Smooth muscle cell (in vitro differentiated cells): ENCODE measurements at regions not wholly inside any gene's neighbourhood (a gene's known extent, or its start where the extent isn't known, plus 50 kb on each side); places are given as distances from the start of the nearest gene placed in this dataset.

Source experiments
- DNase-seq: peaks from one replicate; lab custom pipeline; 2025; ENCODE audit not compliant: unreplicated experiment; lab: John Stamatoyannopoulos, UW
- H2AFZ ChIP-seq: fragments of 200-600 bp; sonication (generic); 2 replicates; pipeline ENCODE4 v1.6.0; 2016; ENCODE audit warnings: antibody characterized with exemption, low read depth, mild to moderate bottlenecking
- H3F3A ChIP-seq: fragments of 200-600 bp; sonication (generic); 2 replicates; pipeline ENCODE4 v1.6.0; 2017; ENCODE audit warnings: antibody characterized with exemption, low read depth
- H3K27ac ChIP-seq: fragments of 200-600 bp; sonication (generic); 2 replicates; pipeline ENCODE4 v1.5.1; 2016; ENCODE audit warnings: low read depth, mild to moderate bottlenecking
- H3K27me3 ChIP-seq: fragments of 200-600 bp; sonication (generic); 2 replicates; pipeline ENCODE4 v1.6.1; 2016; ENCODE audit warnings: low read depth, mild to moderate bottlenecking
- H3K36me3 ChIP-seq: fragments of 200-600 bp; sonication (generic); 2 replicates; pipeline ENCODE4 v1.5.1; 2016; ENCODE audit warnings: low read depth
- H3K4me1 ChIP-seq: fragments of 200-600 bp; sonication (generic); 2 replicates; pipeline ENCODE4 v1.5.1; 2016; ENCODE audit warnings: low read depth
- H3K4me2 ChIP-seq: fragments of 200-600 bp; sonication (generic); 2 replicates; pipeline ENCODE4 v1.6.0; 2016; ENCODE audit warnings: mild to moderate bottlenecking
- H3K4me3 ChIP-seq: fragments of 200-600 bp; sonication (generic); 2 replicates; pipeline ENCODE4 v1.5.1; 2016; ENCODE audit warnings: mild to moderate bottlenecking
- H3K79me2 ChIP-seq: fragments of 200-600 bp; sonication (generic); 2 replicates; pipeline ENCODE4 v1.6.0; 2016; ENCODE audit warnings: low read depth, mild to moderate bottlenecking
- H3K9ac ChIP-seq: fragments of 200-600 bp; sonication (generic); 2 replicates; pipeline ENCODE4 v1.6.0; 2016; ENCODE audit warnings: low read depth
- H3K9me3 ChIP-seq: fragments of 200-600 bp; sonication (generic); replicated peaks from 2 replicates; pipeline ENCODE4 v1.5.1; 2016; ENCODE audit warnings: low read depth
- H4K20me1 ChIP-seq: fragments of 200-600 bp; sonication (generic); 2 replicates; pipeline ENCODE4 v1.6.0; 2016; ENCODE audit warnings: low read depth
- WGBS: methylation state at CpG from one replicate; pipeline ENCODE4 v1.1.7; 2016; ENCODE audit warnings: low lambda C conversion rate; 5-methylcytosine and 5-hydroxymethylcytosine counted together
- TF ChIP-seq, protein P1 (sequence below): fragments of 200-600 bp; sonication (generic); IDR thresholded peaks from 2 replicates; pipeline ENCODE4 v1.5.1; 2017; ENCODE audit warnings: borderline replicate concordance, mild to moderate bottlenecking, antibody characterized with exemption; ENCODE audit not compliant: insufficient read depth, poor library complexity, severe bottlenecking

GRCh38 chr2:195181059-195181705 lies 475.8 kb upstream of the SLC39A10 start:
- no peaks in the 10 kb centered on the region for H3F3A ChIP-seq
- H3K36me3 ChIP-seq: no peaks in the 10 kb centered on the region
- no peak for DNase-seq
- no peak overlapping the region for H3K4me2 ChIP-seq
- WGBS: 98% methylated on average over 1 of the region's 1 CpG
- H3K27me3 ChIP-seq: no peaks in the 10 kb centered on the region
- no peaks in the 10 kb centered on the region for H3K79me2 ChIP-seq
- H3K27ac ChIP-seq: no peak overlapping the region
- TF ChIP-seq, protein P1, sequence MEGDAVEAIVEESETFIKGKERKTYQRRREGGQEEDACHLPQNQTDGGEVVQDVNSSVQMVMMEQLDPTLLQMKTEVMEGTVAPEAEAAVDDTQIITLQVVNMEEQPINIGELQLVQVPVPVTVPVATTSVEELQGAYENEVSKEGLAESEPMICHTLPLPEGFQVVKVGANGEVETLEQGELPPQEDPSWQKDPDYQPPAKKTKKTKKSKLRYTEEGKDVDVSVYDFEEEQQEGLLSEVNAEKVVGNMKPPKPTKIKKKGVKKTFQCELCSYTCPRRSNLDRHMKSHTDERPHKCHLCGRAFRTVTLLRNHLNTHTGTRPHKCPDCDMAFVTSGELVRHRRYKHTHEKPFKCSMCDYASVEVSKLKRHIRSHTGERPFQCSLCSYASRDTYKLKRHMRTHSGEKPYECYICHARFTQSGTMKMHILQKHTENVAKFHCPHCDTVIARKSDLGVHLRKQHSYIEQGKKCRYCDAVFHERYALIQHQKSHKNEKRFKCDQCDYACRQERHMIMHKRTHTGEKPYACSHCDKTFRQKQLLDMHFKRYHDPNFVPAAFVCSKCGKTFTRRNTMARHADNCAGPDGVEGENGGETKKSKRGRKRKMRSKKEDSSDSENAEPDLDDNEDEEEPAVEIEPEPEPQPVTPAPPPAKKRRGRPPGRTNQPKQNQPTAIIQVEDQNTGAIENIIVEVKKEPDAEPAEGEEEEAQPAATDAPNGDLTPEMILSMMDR: no peak
- H3K4me3 ChIP-seq: no peak overlapping the region
- H3K9me3 ChIP-seq: no peaks in the 10 kb centered on the region
- no peak overlapping the region for H3K9ac ChIP-seq
- no peaks in the 10 kb centered on the region for H3K4me1 ChIP-seq
- H2AFZ ChIP-seq: no peak overlapping the region
- H4K20me1 ChIP-seq: no peaks in the 10 kb centered on the region

GRCh38 chr2:195168369-195168768 lies 488.7 kb upstream of the SLC39A10 start:
- Histone ChIP-seq H3F3A (no peaks in the 10 kb centered on the region), H3K27ac (no peak overlapping the region), H3K79me2 (no peaks in the 10 kb centered on the region), H4K20me1 (no peaks in the 10 kb centered on the region), H3K4me1 (no peaks in the 10 kb centered on the region), H3K4me2 (no peak overlapping the region), H2AFZ (no peak overlapping the region), H3K27me3 (no peaks in the 10 kb centered on the region), H3K36me3 (no peaks in the 10 kb centered on the region), H3K9me3 (no peaks in the 10 kb centered on the region), H3K9ac (no peak overlapping the region), H3K4me3 (no peak overlapping the region)
- DNase-seq: no peak
- TF ChIP-seq, protein P1: no peak

GRCh38 chr2:195164930-195165329 lies 492.1 kb upstream of the SLC39A10 start:
- no peak overlapping the region for H2AFZ ChIP-seq
- no peak overlapping the region for H3K27ac ChIP-seq
- TF ChIP-seq, protein P1: no peak
- no peaks in the 10 kb centered on the region for H3K27me3 ChIP-seq
- H3K4me1 ChIP-seq: no peaks in the 10 kb centered on the region
- no peaks in the 10 kb centered on the region for H3K36me3 ChIP-seq
- no peaks in the 10 kb centered on the region for H3K9me3 ChIP-seq
- no peaks in the 10 kb centered on the region for H3K79me2 ChIP-seq
- H3K4me2 ChIP-seq: no peak overlapping the region
- no peaks in the 10 kb centered on the region for H4K20me1 ChIP-seq
- DNase-seq: no peak
- H3F3A ChIP-seq: no peaks in the 10 kb centered on the region
- WGBS: 91% methylated on average over 2 of the region's 2 CpGs
- no peak overlapping the region for H3K9ac ChIP-seq
- no peak overlapping the region for H3K4me3 ChIP-seq

DNA sequence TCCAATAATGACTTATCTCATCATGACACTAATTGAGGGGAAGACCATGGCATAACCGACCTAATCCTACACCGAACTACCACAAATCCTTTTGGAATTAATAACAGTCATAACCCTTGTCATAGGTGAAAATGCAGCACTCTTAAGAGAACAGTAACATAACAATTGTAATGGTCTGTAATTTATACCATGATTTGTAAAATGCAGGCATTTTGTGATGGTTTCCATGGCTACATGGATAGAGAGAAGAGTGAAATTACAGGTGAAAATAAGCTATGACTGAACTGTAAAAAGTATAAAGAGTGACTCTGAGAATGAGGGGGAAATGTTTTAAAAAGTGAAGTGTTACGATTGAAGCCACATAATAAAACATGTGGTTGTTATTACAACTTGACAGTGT lies 494.1 kb upstream of the SLC39A10 start:
- no peaks in the 10 kb centered on the region for H3F3A ChIP-seq
- 40% methylated on average over 3 of the region's 3 CpGs for WGBS
- H2AFZ ChIP-seq: no peak overlapping the region
- DNase-seq: no peak
- H3K4me3 ChIP-seq: no peak overlapping the region
- H3K9me3 ChIP-seq: no peaks in the 10 kb centered on the region
- H3K4me1 ChIP-seq: no peaks in the 10 kb centered on the region
- H3K27me3 ChIP-seq: no peaks in the 10 kb centered on the region
- no peak overlapping the region for H3K9ac ChIP-seq
- no peaks in the 10 kb centered on the region for H4K20me1 ChIP-seq
- TF ChIP-seq, protein P1: no peak
- no peaks in the 10 kb centered on the region for H3K36me3 ChIP-seq
- H3K27ac ChIP-seq: no peak overlapping the region
- no peaks in the 10 kb centered on the region for H3K79me2 ChIP-seq
- no peak overlapping the region for H3K4me2 ChIP-seq
